A673 (cell line): ENCODE measurements at regions not wholly inside any gene's neighbourhood (a gene's known extent, or its start where the extent isn't known, plus 50 kb on each side); places are given as distances from the start of the nearest gene placed in this dataset.

Experiments used
- BruUV-seq: library from RNA; stranded (reverse); fragments of 400-500 nt; replicated peaks from 2 replicates; lab custom pipeline; 2021; lab: Mats Ljungman, UMichigan
- CTCF ChIA-PET: fragments of 300-600 bp; sonication (Branson Sonifier 250); formaldehyde crosslinking; loops from one replicate; lab custom pipeline; 2022; ENCODE audit warnings: antibody characterized with exemption; lab: Charles Lee
- POLR2A ChIA-PET: fragments of 300-600 bp; sonication (Branson Sonifier 250); formaldehyde crosslinking; loops from one replicate; lab custom pipeline; 2022; ENCODE audit warnings: antibody characterized with exemption; ENCODE audit not compliant: low non-redundant PET; lab: Charles Lee
- DNase-seq: peaks from one replicate; pipeline ENCODE4 v3.0.0-alpha.2; 2015; ENCODE audit warnings: low spot score
- H3K27ac ChIP-seq: fragments of 200-600 bp; sonication (generic); 2 replicates; pipeline ENCODE4 v1.5.1; 2016; ENCODE audit warnings: mixed run types, low read depth, mild to moderate bottlenecking, mixed read lengths, antibody characterized with exemption, low read length; ENCODE audit not compliant: poor library complexity, severe bottlenecking
- H3K27me3 ChIP-seq: fragments of 200-600 bp; sonication (generic); replicated peaks from 2 replicates; pipeline ENCODE4 v1.6.1; 2017; ENCODE audit warnings: mixed run types, low read depth, mild to moderate bottlenecking, mixed read lengths, antibody characterized with exemption, low read length; ENCODE audit not compliant: insufficient read depth, poor library complexity
- H3K36me3 ChIP-seq: fragments of 200-600 bp; sonication (generic); 2 replicates; pipeline ENCODE4 v1.6.1; 2016; ENCODE audit warnings: mixed run types, mild to moderate bottlenecking, mixed read lengths, antibody characterized with exemption, low read length; ENCODE audit not compliant: insufficient read depth, poor library complexity, severe bottlenecking
- H3K4me1 ChIP-seq: fragments of 200-600 bp; sonication (generic); 2 replicates; pipeline ENCODE4 v1.6.1; 2017; ENCODE audit warnings: mixed run types, mild to moderate bottlenecking, mixed read lengths, antibody characterized with exemption, low read length; ENCODE audit not compliant: insufficient read depth, poor library complexity, severe bottlenecking
- H3K4me3 ChIP-seq: fragments of 200-600 bp; sonication (generic); 2 replicates; pipeline ENCODE4 v1.5.1; 2016; ENCODE audit warnings: low read depth, mixed run types, mild to moderate bottlenecking, mixed read lengths, low read length; ENCODE audit not compliant: poor library complexity, severe bottlenecking
- H3K9me3 ChIP-seq: fragments of 200-600 bp; sonication (generic); 2 replicates; pipeline ENCODE4 v1.6.1; 2016; ENCODE audit warnings: mixed run types, low read depth, mild to moderate bottlenecking, mixed read lengths, antibody characterized with exemption, low read length; ENCODE audit not compliant: poor library complexity, severe bottlenecking
- EZH2 ChIP-seq: fragments of 200-600 bp; sonication (generic); IDR thresholded peaks from 2 replicates; pipeline ENCODE4 v1.6.1; 2017; ENCODE audit warnings: borderline replicate concordance, low read depth, mild to moderate bottlenecking, mixed read lengths, antibody characterized with exemption, low read length; ENCODE audit not compliant: poor library complexity, severe bottlenecking
- intact Hi-C: fragments of 100-400 bp; cut with micrococcal nuclease; formaldehyde crosslinking; loops from one replicate; pipeline ENCODE4 v1.10.0; 2022; ENCODE audit not compliant: unreplicated experiment
- TF ChIP-seq, protein P1 (sequence below): fragments of 300-800, 200-600 bp; sonication (generic); conservative IDR thresholded peaks from 2 replicates; pipeline ENCODE4 v1.5.1; 2017; ENCODE audit warnings: low read depth, mild to moderate bottlenecking, antibody characterized with exemption, low read length, moderate library complexity, mixed read lengths

- TF ChIP-seq EZH2: no peak
- TF ChIP-seq, protein P1, sequence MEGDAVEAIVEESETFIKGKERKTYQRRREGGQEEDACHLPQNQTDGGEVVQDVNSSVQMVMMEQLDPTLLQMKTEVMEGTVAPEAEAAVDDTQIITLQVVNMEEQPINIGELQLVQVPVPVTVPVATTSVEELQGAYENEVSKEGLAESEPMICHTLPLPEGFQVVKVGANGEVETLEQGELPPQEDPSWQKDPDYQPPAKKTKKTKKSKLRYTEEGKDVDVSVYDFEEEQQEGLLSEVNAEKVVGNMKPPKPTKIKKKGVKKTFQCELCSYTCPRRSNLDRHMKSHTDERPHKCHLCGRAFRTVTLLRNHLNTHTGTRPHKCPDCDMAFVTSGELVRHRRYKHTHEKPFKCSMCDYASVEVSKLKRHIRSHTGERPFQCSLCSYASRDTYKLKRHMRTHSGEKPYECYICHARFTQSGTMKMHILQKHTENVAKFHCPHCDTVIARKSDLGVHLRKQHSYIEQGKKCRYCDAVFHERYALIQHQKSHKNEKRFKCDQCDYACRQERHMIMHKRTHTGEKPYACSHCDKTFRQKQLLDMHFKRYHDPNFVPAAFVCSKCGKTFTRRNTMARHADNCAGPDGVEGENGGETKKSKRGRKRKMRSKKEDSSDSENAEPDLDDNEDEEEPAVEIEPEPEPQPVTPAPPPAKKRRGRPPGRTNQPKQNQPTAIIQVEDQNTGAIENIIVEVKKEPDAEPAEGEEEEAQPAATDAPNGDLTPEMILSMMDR: no peak
- intact Hi-C loops: no loop called here
- no peak for DNase-seq
- POLR2A ChIA-PET: no interaction called here
- H3K27ac ChIP-seq: no peak overlapping the region
- no TSS peak for BruUV-seq
- CTCF ChIA-PET: no interaction called here
- H3K27me3 ChIP-seq: no peaks in the 10 kb centered on the region
- no peaks in the 10 kb centered on the region for H3K9me3 ChIP-seq
- no peak overlapping the region for H3K4me3 ChIP-seq
- no peaks in the 10 kb centered on the region for H3K4me1 ChIP-seq
- H3K36me3 ChIP-seq: no peaks in the 10 kb centered on the region
These were observed 1607.8 kb upstream of the PIK3C3 start for GRCh38 chr18:40347261-40347660.

DNA sequence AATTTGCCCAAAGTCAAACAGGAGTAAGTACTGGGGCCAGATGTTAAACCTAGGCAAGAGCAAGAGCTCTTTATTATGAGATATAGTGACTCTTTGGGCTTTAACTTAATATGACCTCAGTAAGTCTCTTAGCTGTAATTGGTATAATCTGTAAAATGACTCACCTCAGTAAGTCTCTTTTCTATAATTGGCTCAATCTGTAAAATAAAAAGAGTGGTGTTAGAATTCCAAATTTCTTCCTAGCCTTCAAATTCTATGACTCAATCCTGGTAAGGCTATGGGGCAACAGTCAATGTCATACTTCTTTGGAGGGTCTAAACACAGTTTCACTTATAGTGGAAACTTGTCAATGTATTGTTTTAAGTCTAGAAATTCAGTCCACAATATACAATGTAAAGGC, 1608.9 kb upstream of the PIK3C3 start:
- Histone ChIP-seq H3K9me3 (no peaks in the 10 kb centered on the region), H3K27me3 (no peaks in the 10 kb centered on the region), H3K27ac (no peak overlapping the region), H3K4me3 (no peak overlapping the region), H3K36me3 (no peaks in the 10 kb centered on the region), H3K4me1 (no peaks in the 10 kb centered on the region)
- no peak for DNase-seq
- intact Hi-C loops: no loop called here
- BruUV-seq: no TSS peak
- POLR2A ChIA-PET: no interaction called here
- no peak for TF ChIP-seq EZH2
- CTCF ChIA-PET: no interaction called here

DNA sequence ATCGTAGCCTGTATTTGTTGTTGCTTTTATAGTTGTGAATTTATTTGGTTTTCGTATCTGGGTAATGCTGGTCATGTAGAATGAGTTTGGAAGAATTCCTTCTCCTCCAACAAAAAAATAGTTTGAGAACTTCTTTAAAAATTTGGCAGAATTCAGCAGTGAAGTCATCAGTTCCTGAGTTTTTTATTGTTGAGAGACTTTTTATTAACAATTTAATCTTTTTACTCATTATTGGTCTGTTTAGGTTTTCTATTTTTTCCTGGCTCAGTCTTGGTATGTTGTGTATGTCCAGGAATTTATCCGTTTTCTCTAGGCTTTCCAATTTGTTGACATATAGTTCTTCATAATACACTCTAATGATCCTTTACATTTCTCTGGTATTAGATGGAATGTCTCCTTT, 1613.3 kb upstream of the PIK3C3 start:
- H3K4me1 ChIP-seq: no peaks in the 10 kb centered on the region
- TF ChIP-seq EZH2: no peak
- TF ChIP-seq, protein P1: no peak
- intact Hi-C loops: no loop called here
- no peak overlapping the region for H3K27ac ChIP-seq
- ChIA-PET CTCF (no interaction called here), POLR2A (no interaction called here)
- H3K4me3 ChIP-seq: no peak overlapping the region
- no peaks in the 10 kb centered on the region for H3K9me3 ChIP-seq
- H3K36me3 ChIP-seq: no peaks in the 10 kb centered on the region
- DNase-seq: no peak
- BruUV-seq: no TSS peak
- H3K27me3 ChIP-seq: no peaks in the 10 kb centered on the region

DNA sequence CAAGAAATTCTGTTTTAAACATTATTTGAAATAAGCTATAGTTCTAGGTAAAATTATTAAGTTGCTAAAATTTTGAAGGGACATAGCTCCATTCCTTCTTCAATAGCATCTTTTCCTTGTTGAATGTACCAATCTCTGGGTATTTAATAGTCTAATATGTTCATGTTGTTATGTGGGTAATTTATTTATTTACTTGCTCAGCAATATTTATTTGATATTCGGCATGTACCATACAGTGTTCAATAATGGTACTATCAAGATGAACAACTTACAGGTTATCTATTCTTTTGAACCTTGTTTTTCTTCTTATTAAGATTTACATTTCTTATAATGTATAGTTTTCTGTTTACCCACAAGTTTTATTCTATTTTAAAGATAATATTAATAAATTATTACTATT, 1616.8 kb upstream of the PIK3C3 start:
- Histone ChIP-seq H3K27me3 (no peaks in the 10 kb centered on the region), H3K9me3 (no peaks in the 10 kb centered on the region), H3K4me3 (no peak overlapping the region), H3K36me3 (no peaks in the 10 kb centered on the region), H3K4me1 (no peaks in the 10 kb centered on the region), H3K27ac (no peak overlapping the region)
- intact Hi-C loops: no loop called here
- ChIA-PET CTCF (no interaction called here), POLR2A (no interaction called here)
- no peak for TF ChIP-seq EZH2
- TF ChIP-seq, protein P1: no peak
- DNase-seq: no peak
- no TSS peak for BruUV-seq
